Activated CD4-positive, alpha-beta T cell treated with anti-CD3 and anti-CD28 coated beads for 36 hours (primary cell): ENCODE measurements at regions not wholly inside any gene's neighbourhood (a gene's known extent, or its start where the extent isn't known, plus 50 kb on each side); places are given as distances from the start of the nearest gene placed in this dataset.

Experiments
- ATAC-seq: fragments of 200-7000 bp; cut with Tn5 transposase; one replicate; pipeline ENCODE4 v1.10.0; 2021; ENCODE audit warnings: mild to moderate bottlenecking, moderate library complexity
- CTCF ChIA-PET: fragments of 350-600 bp; sonication (Branson Sonifier 250); formaldehyde crosslinking; loops from one replicate; lab custom pipeline; 2021; ENCODE audit warnings: antibody characterized with exemption; lab: Charles Lee
- POLR2A ChIA-PET: fragments of 350-600 bp; sonication (Branson Sonifier 250); formaldehyde crosslinking; loops from one replicate; lab custom pipeline; 2021; ENCODE audit warnings: antibody characterized with exemption, inconsistent platforms; lab: Charles Lee
- DNase-seq: peaks from one replicate; pipeline ENCODE4 v3.0.0-alpha.2; 2020
- H3K27ac Mint-ChIP-seq: one replicate; pipeline ENCODE4 v1.8.0; 2021; ENCODE audit warnings: mixed read lengths
- H3K27me3 Mint-ChIP-seq: one replicate; pipeline ENCODE4 v1.8.0; 2021; ENCODE audit warnings: mixed read lengths
- H3K36me3 Mint-ChIP-seq: one replicate; pipeline ENCODE4 v1.8.0; 2021; ENCODE audit warnings: low read depth, mixed read lengths
- H3K4me1 Mint-ChIP-seq: one replicate; pipeline ENCODE4 v1.8.0; 2021; ENCODE audit warnings: mixed read lengths
- H3K4me3 Mint-ChIP-seq: one replicate; pipeline ENCODE4 v1.8.0; 2021; ENCODE audit warnings: mild to moderate bottlenecking, moderate library complexity, mixed read lengths
- H3K9me3 Mint-ChIP-seq: one replicate; pipeline ENCODE4 v1.8.0; 2021; ENCODE audit warnings: low read depth, mixed read lengths
- intact Hi-C, 2 experiments: fragments of 100-400 bp; cut with DNase I in 1 of 2; cut with micrococcal nuclease in 1 of 2; formaldehyde crosslinking; loops; one replicate each; pipeline versions ENCODE4 v1.14.2 to v1.15.1; 2022 to 2024; cut with DNase I, micrococcal nuclease

DNA sequence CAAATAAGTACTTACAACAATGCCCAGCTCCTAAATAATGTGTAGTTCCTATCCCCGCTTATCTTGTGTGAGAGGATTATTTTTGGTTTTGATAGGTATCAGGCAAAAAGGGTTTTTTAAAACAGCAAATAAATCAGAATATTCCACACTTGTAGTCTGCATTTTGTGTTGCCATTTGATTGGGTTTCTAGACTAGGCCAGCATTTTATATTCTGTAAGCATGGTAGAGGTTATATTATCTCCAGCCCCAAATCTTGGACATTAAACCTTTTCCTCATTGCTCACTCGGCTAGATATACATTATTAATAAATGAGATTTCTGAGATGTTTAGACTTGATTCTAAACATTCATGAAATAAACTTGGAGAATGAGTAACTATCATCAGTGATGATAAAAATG lies 165.7 kb upstream of the C1orf21 start:
- ATAC-seq (no peak), DNase-seq (no peak)
- Mint-ChIP-seq H3K36me3 (no peaks in the 10 kb centered on the region), H3K27me3 (no peaks in the 10 kb centered on the region), H3K9me3 (no peaks in the 10 kb centered on the region), H3K27ac (no peak overlapping the region), H3K4me3 (no peak overlapping the region), H3K4me1 (no peaks in the 10 kb centered on the region)
- intact Hi-C loops: loop anchor here (5.0 to 10.0 kb wide), 4 partner anchors 266 to 444 kb away; no protein-coding TSS in a partner anchor
- POLR2A ChIA-PET: no interaction called here
- CTCF ChIA-PET: interaction anchor here (0.6 to 3.5 kb wide), 8 partner anchors 8 to 145 kb away, joined by 3 to 31 read pairs (median 3); no protein-coding TSS in a partner anchor

DNA sequence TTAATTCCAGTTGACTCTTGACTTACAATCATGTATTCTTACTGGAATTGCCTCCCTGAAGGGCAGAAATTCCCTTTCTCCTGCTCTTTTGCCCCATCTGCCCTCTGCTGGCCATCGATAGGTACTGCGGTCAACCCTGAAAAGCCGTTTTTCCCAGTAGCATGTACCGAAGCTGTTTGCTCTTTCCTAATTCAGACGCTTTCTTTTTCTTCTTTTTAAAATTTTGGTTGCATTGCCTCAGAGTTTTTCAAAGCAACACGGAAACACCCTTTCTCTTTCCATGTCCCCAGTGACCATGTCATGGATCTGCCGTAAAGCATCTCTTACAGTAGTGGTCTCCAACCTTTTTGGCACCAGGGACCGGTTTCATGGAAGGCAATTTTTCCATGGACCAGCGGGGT lies 164.2 kb upstream of the C1orf21 start:
- Mint-ChIP-seq H3K9me3 (no peaks in the 10 kb centered on the region), H3K4me1 (no peaks in the 10 kb centered on the region), H3K36me3 (no peaks in the 10 kb centered on the region), H3K27me3 (no peaks in the 10 kb centered on the region), H3K27ac (no peak overlapping the region), H3K4me3 (no peak overlapping the region)
- ChIA-PET CTCF (interaction anchor here (0.6 to 3.5 kb wide), 13 partner anchors 10 to 415 kb away, joined by 3 to 31 read pairs (median 3); no protein-coding TSS in a partner anchor), POLR2A (no interaction called here)
- ATAC-seq (no peak), DNase-seq (peak; percentile 62)
- intact Hi-C loops: loop anchor here (1.0 to 10.0 kb wide), 6 partner anchors 147 to 567 kb away; no protein-coding TSS in a partner anchor

DNA sequence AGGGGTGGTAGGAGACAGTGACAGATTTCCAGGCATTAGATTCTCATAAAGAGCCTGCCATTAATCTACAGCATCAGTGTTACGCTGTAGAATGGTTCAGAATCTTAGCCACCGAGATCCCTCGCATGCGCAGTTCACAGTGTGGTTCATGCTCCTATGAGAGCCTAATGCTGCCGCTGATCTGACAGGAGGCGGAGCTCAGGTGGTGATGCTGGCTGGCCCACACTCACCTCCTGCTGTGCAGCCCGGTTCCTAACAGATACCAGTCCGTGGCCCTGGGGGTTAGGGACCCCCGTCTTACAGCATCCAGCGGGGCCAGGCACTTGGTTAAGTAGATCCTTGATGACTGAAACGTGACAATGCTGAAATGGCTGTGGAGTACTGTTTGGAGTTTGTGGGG lies 163.6 kb upstream of the C1orf21 start:
- POLR2A ChIA-PET: no interaction called here
- ATAC-seq: no peak
- Mint-ChIP-seq H3K4me3 (no peak overlapping the region), H3K27me3 (no peaks in the 10 kb centered on the region), H3K9me3 (no peaks in the 10 kb centered on the region), H3K36me3 (no peaks in the 10 kb centered on the region), H3K27ac (no peak overlapping the region), H3K4me1 (no peaks in the 10 kb centered on the region)
- intact Hi-C loops: loop anchor here (1.0 to 10.0 kb wide), 5 partner anchors 268 to 568 kb away; no protein-coding TSS in a partner anchor
- CTCF ChIA-PET: interaction anchor here (0.7 to 3.5 kb wide), 8 partner anchors 10 to 170 kb away, joined by 3 to 31 read pairs (median 4); no protein-coding TSS in a partner anchor
- no peak for DNase-seq

DNA sequence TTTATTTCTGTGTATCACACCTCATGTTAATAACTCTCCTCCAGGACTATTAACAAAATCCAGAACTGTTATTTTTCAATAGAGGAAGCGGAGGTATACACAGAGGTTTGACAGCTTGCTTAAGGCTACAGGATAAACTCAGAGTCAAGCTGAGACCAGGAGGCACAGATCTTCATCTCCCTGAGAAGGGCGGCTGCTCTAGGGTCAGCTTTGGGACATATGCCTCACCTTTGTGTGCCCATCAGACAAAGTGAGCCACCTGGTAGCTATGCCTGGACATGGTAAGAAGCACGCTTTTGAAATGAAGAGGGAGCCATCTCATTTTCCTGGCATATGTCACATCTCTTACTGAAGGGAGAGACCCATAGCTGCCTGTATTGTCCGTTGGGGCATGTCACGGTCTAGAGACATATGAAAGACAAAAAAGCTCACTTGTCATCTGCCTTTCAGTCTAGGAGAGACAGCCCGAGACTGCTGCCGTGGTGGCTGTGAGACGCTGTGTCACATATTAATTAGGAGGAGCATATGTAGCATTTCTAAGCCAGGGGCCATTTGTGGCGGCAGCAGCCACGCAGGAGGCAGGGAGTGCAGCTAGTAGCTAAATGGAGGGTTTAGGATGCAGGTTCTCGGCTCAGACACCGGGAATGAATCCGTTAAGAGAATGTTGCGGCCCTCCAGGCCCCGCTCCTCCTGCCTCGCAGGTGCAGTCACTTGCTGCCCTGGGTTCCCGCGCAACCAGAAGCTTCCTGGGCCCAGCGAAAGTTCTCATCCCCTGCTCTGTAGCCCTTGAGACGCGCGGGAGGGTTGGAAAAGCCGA lies 161.3 kb upstream of the C1orf21 start:
- no peak overlapping the region for H3K4me3 Mint-ChIP-seq
- POLR2A ChIA-PET: no interaction called here
- H3K27ac Mint-ChIP-seq: no peak overlapping the region
- intact Hi-C loops: loop anchor here (10.0 kb wide), 3 partner anchors 271 to 439 kb away; no protein-coding TSS in a partner anchor
- CTCF ChIA-PET: interaction anchor here (0.7 to 1.6 kb wide), 8 partner anchors 26 to 570 kb away, joined by 3 to 4 read pairs (median 3); no protein-coding TSS in a partner anchor
- DNase-seq (no peak), ATAC-seq (no peak)
- H3K27me3 Mint-ChIP-seq: no peaks in the 10 kb centered on the region
- no peaks in the 10 kb centered on the region for H3K36me3 Mint-ChIP-seq
- H3K9me3 Mint-ChIP-seq: no peaks in the 10 kb centered on the region
- no peaks in the 10 kb centered on the region for H3K4me1 Mint-ChIP-seq

DNA sequence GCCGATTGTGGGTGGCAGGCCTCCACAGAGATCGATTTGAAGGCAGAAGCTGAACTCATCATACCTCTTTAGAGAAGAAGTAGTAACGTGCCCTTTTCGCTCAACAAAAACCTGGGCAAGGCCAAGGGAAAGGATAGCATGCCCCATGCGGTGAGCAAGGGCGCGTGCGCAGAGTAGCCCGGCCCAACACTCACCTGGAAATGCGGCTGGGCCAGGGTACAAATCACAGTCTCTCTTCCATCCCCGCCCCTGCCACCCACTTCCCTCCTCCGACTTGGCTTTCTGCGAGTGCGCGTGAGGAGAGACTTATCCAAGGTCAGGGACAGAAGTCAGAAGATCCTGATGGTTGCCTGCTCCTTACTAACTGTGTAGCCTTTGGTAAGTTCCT lies 160.7 kb upstream of the C1orf21 start:
- POLR2A ChIA-PET: no interaction called here
- CTCF ChIA-PET: interaction anchor here (1.6 kb wide), 1 partner anchor 26 kb away, joined by 3 read pairs; no protein-coding TSS in a partner anchor
- intact Hi-C loops: loop anchor here (10.0 kb wide), 3 partner anchors 271 to 439 kb away; no protein-coding TSS in a partner anchor
- Mint-ChIP-seq H3K4me1 (no peaks in the 10 kb centered on the region), H3K4me3 (no peak overlapping the region), H3K27me3 (no peaks in the 10 kb centered on the region), H3K9me3 (no peaks in the 10 kb centered on the region), H3K27ac (no peak overlapping the region), H3K36me3 (no peaks in the 10 kb centered on the region)
- ATAC-seq (no peak), DNase-seq (no peak)

DNA sequence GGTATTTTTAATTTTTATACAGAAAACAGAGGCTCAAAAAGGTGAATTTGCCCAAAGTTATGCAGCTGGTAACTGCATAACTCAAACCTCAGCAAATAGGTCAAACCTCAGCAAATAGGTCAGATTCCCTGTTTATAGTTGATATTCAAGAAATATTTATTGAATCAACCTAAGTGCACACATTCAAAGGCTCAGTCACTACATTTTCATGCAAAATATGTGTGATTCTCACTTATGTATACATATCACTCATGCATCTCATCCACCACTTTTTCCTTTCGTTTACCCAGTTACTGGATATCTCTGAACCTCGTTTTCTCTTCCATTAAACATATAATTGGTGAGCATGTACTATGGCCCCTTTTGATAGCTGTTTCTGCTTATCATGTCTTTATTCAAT lies 158.3 kb upstream of the C1orf21 start:
- intact Hi-C loops: loop anchor here (10.0 kb wide), 3 partner anchors 274 to 436 kb away; no protein-coding TSS in a partner anchor
- ChIA-PET POLR2A (no interaction called here), CTCF (no interaction called here)

DNA sequence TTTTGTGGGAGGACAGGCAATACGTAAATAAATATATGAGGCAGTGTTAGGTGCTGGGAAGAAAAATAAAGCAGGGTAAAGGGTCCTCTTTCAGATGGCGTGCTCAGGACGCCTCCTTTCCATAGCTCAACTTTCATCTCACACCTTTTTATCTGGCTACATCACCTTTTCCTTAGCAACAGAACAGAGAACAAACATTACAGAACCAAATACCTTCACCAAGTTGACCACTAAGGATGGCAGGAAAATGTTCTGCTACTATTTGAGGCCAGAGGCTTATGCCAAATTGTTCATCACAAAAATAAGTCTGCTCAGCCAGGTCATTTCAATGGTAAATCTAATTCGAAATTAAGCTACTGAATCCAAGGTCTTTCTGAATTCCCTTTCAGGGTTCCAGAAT lies 149.2 kb upstream of the C1orf21 start:
- DNase-seq (no peak), ATAC-seq (no peak)
- peaks cover 14% of the 10 kb centered on the region for H3K27me3 Mint-ChIP-seq
- CTCF ChIA-PET: interaction anchor here (0.6 to 0.7 kb wide), 2 partner anchors 17 to 385 kb away, joined by 3 to 4 read pairs; no protein-coding TSS in a partner anchor
- H3K9me3 Mint-ChIP-seq: no peaks in the 10 kb centered on the region
- POLR2A ChIA-PET: no interaction called here
- H3K4me3 Mint-ChIP-seq: no peak overlapping the region
- H3K27ac Mint-ChIP-seq: no peak overlapping the region
- no peaks in the 10 kb centered on the region for H3K36me3 Mint-ChIP-seq
- H3K4me1 Mint-ChIP-seq: no peaks in the 10 kb centered on the region
- intact Hi-C loops: no loop called here

More for the DNA sequence above, 158.3 kb upstream of the C1orf21 start:
- no peak for ATAC-seq
- H3K27ac Mint-ChIP-seq: no peak overlapping the region
- no peaks in the 10 kb centered on the region for H3K4me1 Mint-ChIP-seq
- H3K9me3 Mint-ChIP-seq: no peaks in the 10 kb centered on the region
- H3K4me3 Mint-ChIP-seq: no peak overlapping the region
- no peak for DNase-seq
- peaks cover 4% of the 10 kb centered on the region for H3K27me3 Mint-ChIP-seq
- no peaks in the 10 kb centered on the region for H3K36me3 Mint-ChIP-seq

DNA sequence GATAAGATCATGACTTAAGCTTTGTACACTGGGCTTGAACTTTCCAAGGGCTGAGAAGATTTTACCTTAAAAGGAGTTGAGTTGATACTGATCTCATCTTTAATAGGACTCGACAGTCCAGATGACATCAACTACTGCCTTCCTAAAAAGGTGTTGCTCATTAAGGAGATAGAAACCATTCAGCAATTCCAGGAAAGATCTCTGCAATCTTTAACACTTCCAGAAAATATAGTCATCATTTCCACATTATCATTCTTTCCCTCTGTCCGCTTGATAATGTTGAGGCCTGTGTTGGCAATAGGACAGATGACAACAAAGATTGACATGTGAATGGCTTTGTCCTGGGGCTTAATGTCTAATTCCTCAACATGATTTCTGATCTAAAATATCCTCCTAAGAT lies 145.4 kb upstream of the C1orf21 start:
- ATAC-seq (no peak), DNase-seq (no peak)
- Mint-ChIP-seq H3K27me3 (peaks cover 14% of the 10 kb centered on the region), H3K4me3 (no peak overlapping the region), H3K9me3 (no peaks in the 10 kb centered on the region), H3K36me3 (no peaks in the 10 kb centered on the region), H3K27ac (no peak overlapping the region), H3K4me1 (no peaks in the 10 kb centered on the region)
- intact Hi-C loops: no loop called here
- ChIA-PET POLR2A (no interaction called here), CTCF (no interaction called here)

DNA sequence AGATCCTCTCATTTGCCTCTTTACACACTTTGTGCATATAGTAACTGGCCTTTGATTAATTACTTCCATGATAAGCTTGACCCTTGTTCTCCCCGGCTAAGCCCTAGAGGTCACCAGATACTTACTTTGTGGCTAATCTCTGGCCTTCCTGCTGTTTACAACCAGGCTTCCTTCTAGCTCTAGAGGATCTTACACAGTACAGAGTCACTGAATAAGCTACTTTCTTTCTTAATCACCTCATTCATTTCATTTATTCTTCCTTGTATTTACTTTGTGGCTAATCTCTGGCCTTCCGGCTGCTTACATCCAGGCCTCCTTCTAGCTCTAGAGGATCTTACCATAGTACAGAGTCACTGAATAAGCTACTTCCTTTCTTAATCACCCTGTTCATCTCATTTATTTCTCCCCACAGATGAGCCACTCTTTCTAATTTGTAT lies 144.3 kb upstream of the C1orf21 start:
- ATAC-seq: no peak
- CTCF ChIA-PET: no interaction called here
- H3K9me3 Mint-ChIP-seq: no peaks in the 10 kb centered on the region
- no peak for DNase-seq
- POLR2A ChIA-PET: no interaction called here
- no peaks in the 10 kb centered on the region for H3K36me3 Mint-ChIP-seq
- H3K4me3 Mint-ChIP-seq: no peak overlapping the region
- H3K4me1 Mint-ChIP-seq: no peaks in the 10 kb centered on the region
- H3K27ac Mint-ChIP-seq: no peak overlapping the region
- peaks cover 17% of the 10 kb centered on the region for H3K27me3 Mint-ChIP-seq
- intact Hi-C loops: no loop called here

DNA sequence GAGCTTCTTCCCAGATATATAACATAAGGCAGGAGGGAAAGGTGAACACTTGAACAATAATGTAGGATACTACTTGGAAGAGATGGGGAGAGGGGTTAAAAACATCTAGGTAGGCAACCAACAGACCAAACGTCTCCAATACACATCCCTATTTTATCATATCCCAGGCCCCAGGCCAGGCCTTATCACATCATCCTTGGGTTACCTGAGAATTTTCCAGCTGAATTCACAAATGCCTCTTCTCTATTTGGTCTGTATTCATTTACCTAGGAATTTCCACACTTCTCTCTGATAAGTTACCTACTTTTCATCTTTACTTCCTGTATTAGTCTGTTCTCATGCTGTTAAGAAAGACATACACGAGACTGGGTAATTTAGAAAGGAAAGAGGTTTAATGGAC lies 141.9 kb upstream of the C1orf21 start:
- Mint-ChIP-seq H3K4me3 (no peak overlapping the region), H3K27ac (no peak overlapping the region), H3K36me3 (no peaks in the 10 kb centered on the region), H3K9me3 (no peaks in the 10 kb centered on the region), H3K27me3 (peaks cover 25% of the 10 kb centered on the region), H3K4me1 (no peaks in the 10 kb centered on the region)
- DNase-seq (no peak), ATAC-seq (no peak)
- ChIA-PET CTCF (no interaction called here), POLR2A (no interaction called here)
- intact Hi-C loops: no loop called here

DNA sequence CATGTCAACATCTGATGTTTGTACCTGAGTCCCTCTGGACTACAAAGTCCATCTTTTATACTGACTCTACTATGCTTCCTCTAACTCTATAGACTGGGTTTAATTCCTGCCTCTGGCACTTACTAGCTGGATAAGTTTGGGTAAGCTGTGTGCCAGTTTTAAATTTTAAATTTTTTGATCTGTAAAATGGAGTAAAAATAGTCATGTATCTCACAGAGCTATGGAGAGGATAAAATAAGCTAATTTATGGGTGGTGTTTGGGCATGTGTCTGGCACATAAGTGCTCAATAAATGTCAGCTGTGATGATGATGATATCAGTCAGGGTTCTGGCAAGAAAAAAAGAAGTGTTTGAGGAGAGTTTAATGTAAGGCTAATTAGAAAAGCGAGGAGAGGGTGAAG lies 139.2 kb upstream of the C1orf21 start:
- no peaks in the 10 kb centered on the region for H3K9me3 Mint-ChIP-seq
- POLR2A ChIA-PET: no interaction called here
- intact Hi-C loops: no loop called here

More for the DNA sequence above, 139.2 kb upstream of the C1orf21 start:
- no peaks in the 10 kb centered on the region for H3K36me3 Mint-ChIP-seq
- H3K4me3 Mint-ChIP-seq: no peak overlapping the region
- no peak overlapping the region for H3K27ac Mint-ChIP-seq
- ATAC-seq (no peak), DNase-seq (no peak)
- H3K27me3 Mint-ChIP-seq: peaks cover 22% of the 10 kb centered on the region
- H3K4me1 Mint-ChIP-seq: no peaks in the 10 kb centered on the region
- CTCF ChIA-PET: interaction anchor here (0.6 kb wide), 1 partner anchor 416 kb away, joined by 3 read pairs; no protein-coding TSS in a partner anchor
